Chondrocyte (in vitro differentiated cells): ENCODE measurements at regions not wholly inside any gene's neighbourhood (a gene's known extent, or its start where the extent isn't known, plus 50 kb on each side); places are given as distances from the start of the nearest gene placed in this dataset.
A peak's percentile ranks its signal among the peaks of the same experiment; 100 is the strongest.
"Not testable (repeated sequence)": the region's sequence is repeated elsewhere in the genome, so short reads cannot be mapped to it uniquely, and the experiment has no call there.

Experiments
- DNase-seq: peaks from one replicate; pipeline ENCODE4 v3.0.0; 2021; ENCODE audit warnings: mixed read lengths, low spot score
- H3K27ac Mint-ChIP-seq: one replicate; pipeline ENCODE4 v1.8.0; 2021; ENCODE audit warnings: mild to moderate bottlenecking, moderate library complexity, mixed read lengths; ENCODE audit not compliant: unreplicated experiment
- H3K27me3 Mint-ChIP-seq: 2 replicates; pipeline ENCODE4 v1.8.0; 2021; ENCODE audit warnings: low read depth, mixed read lengths
- H3K36me3 Mint-ChIP-seq: 2 replicates; pipeline ENCODE4 v1.8.0; 2021; ENCODE audit warnings: low read depth, mixed read lengths
- H3K4me1 Mint-ChIP-seq: 2 replicates; pipeline ENCODE4 v1.8.0; 2021; ENCODE audit warnings: low read depth, mild to moderate bottlenecking, mixed read lengths
- H3K4me3 Mint-ChIP-seq: one replicate; pipeline ENCODE4 v1.8.0; 2021; ENCODE audit warnings: mild to moderate bottlenecking, moderate library complexity, mixed read lengths; ENCODE audit not compliant: unreplicated experiment
- H3K9me3 Mint-ChIP-seq: 2 replicates; pipeline ENCODE4 v1.8.0; 2021; ENCODE audit warnings: low read depth, mixed read lengths
- CTCF ChIP-seq: fragments of 200-600 bp; sonication (generic); IDR thresholded peaks from 2 replicates; pipeline ENCODE4 v1.5.0; 2021; ENCODE audit warnings: antibody characterized with exemption, mild to moderate bottlenecking, moderate library complexity

DNA sequence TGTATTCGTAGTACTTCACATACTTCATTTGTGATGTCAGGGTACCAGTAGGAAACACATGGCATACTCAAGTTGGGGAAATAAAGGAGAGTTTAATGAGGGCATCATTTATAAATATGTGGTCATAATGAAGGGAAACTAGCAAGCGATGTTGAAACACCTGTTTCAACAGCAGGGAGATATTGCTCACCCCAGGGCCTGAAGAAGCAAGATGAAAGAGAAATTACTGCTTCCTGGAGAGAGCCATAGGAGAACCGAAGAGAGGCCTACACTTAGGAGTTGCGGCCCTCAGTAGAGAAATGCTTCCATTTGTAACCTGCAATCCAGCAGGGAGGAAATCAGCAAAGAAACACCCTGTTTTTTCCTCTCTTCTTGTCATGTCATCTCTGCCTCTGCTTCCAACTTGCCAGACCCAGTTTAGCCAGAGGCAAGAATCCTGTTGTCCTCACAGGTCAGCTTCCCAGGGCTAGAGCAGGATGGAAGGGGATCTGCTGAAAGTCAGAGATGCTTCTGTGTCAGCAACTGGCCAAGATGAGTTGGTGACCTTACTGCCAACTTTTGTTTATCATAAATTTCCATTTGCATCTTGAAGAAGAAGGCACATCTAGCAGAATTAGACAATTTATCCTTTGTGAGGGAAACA is 67.6 kb upstream of the TSPAN2 start:
- Mint-ChIP-seq H3K4me1 (peaks cover 13% of the 10 kb centered on the region), H3K27ac (no peak overlapping the region), H3K9me3 (no peaks in the 10 kb centered on the region), H3K36me3 (no peaks in the 10 kb centered on the region), H3K27me3 (no peaks in the 10 kb centered on the region), H3K4me3 (no peak overlapping the region)
- TF ChIP-seq CTCF: no peak
- DNase-seq: no peak

GRCh38 chr1:115153966-115154557 is 64.8 kb upstream of the TSPAN2 start:
- Mint-ChIP-seq H3K27me3 (no peaks in the 10 kb centered on the region), H3K4me3 (no peak overlapping the region), H3K36me3 (peaks cover 1% of the 10 kb centered on the region), H3K9me3 (no peaks in the 10 kb centered on the region), H3K4me1 (peaks cover 13% of the 10 kb centered on the region), H3K27ac (no peak overlapping the region)
- DNase-seq: no peak
- no peak for TF ChIP-seq CTCF

- H3K27me3 Mint-ChIP-seq, DNase-seq, H3K36me3 Mint-ChIP-seq, H3K27ac Mint-ChIP-seq, H3K9me3 Mint-ChIP-seq: not testable (repeated sequence)
- Mint-ChIP-seq H3K4me1 (peaks cover 18% of the 10 kb centered on the region), H3K4me3 (peak overlapping the region; percentile 53)
Measured at GRCh38 chr1:115147928-115148327, 58.6 kb upstream of the TSPAN2 start.

DNA sequence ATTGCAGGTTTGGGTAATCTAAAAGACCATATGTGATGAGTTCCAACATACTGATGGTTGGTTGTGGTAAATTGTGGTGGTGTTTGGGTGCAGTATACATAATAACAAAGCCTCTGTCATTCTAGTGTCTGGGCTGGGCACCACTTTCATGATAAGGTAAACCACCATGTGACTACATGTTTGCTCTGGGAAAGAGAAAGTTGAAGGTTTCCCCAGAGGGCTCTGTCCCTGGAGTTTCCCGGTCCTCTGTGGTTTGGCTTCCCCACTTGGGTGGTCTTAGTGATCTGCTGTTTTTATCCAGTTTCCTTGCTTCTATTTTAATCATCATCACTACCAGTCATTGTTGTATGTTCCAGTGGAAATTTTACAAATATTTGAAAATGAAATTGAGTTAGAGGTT is 55.9 kb upstream of the TSPAN2 start:
- H3K36me3 Mint-ChIP-seq: peaks cover 3% of the 10 kb centered on the region

DNA sequence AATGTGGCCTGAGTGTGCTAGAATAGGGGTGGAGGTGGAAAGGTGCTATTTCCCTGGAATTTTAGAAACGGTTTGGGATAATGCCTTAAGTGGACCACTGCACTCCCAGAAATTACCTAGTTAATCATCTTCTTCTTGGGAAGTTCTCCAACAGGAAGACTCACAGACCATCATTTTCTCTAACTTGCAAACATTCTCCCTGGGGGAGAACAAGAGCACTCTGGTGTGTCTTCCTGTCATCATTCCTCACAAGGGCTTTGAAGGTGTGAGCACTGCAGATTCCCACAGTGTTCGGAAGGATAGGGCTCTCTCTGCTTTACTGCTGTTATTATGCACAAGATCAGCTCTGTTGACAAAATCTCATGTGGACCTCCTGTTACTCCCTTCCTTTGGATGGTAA is 54.9 kb upstream of the TSPAN2 start:
- Mint-ChIP-seq H3K4me1 (peaks cover 53% of the 10 kb centered on the region), H3K4me3 (no peak overlapping the region), H3K27ac (no peak overlapping the region), H3K9me3 (peaks cover 7% of the 10 kb centered on the region), H3K27me3 (no peaks in the 10 kb centered on the region), H3K36me3 (peaks cover 2% of the 10 kb centered on the region)
- no peak for TF ChIP-seq CTCF
- no peak for DNase-seq

More for the DNA sequence above, 55.9 kb upstream of the TSPAN2 start:
- no peak for TF ChIP-seq CTCF
- DNase-seq: no peak
- Mint-ChIP-seq H3K27me3 (no peaks in the 10 kb centered on the region), H3K4me1 (peaks cover 45% of the 10 kb centered on the region), H3K9me3 (peaks cover 7% of the 10 kb centered on the region), H3K4me3 (no peak overlapping the region), H3K27ac (no peak overlapping the region)

- Mint-ChIP-seq H3K9me3 (peaks cover 7% of the 10 kb centered on the region), H3K4me1 (peaks cover 64% of the 10 kb centered on the region), H3K4me3 (no peak overlapping the region), H3K27ac (peak overlapping the region; percentile 80), H3K27me3 (no peaks in the 10 kb centered on the region), H3K36me3 (peaks cover 1% of the 10 kb centered on the region)
- DNase-seq: no peak
- peak; percentile 79 for TF ChIP-seq CTCF
Measured at GRCh38 chr1:115142616-115143015, 53.3 kb upstream of the TSPAN2 start.
